Transverse colon (tissue), 3 donors: ENCODE measurements at regions not wholly inside any gene's neighbourhood (a gene's known extent, or its start where the extent isn't known, plus 50 kb on each side); places are given as distances from the start of the nearest gene placed in this dataset.

Experiments used
- CTCF ChIP-seq, 5 experiments: fragments of 200-600 bp in 3 of 5; fragments of 450-650 bp in 2 of 5; sonication (generic) in 3 of 5; IDR thresholded peaks; 1 replicate in 2 of 5; 2 replicates in 3 of 5; pipeline ENCODE4 v1.5.1; 2016 to 2017; ENCODE audit warnings: antibody characterized with exemption in 5 of 5, inconsistent platforms in 3 of 5, mild to moderate bottlenecking in 2 of 5, moderate library complexity in 1 of 5
- POLR2A ChIP-seq: fragments of 450-650 bp; IDR thresholded peaks from one replicate; pipeline ENCODE4 v1.6.1; 2016; ENCODE audit warnings: antibody characterized with exemption, mild to moderate bottlenecking, moderate library complexity

GRCh38 chr20:24040896-24041459 lies 52.4 kb upstream of the GGTLC1 start:
- no peak for TF ChIP-seq CTCF (IDR thresholded peaks at IDR 0.05)
- TF ChIP-seq POLR2A, result no peak
